ENCODE measurements at regions not wholly inside any gene's neighbourhood (a gene's known extent, or its start where the extent isn't known, plus 50 kb on each side); places are given as distances from the start of the nearest gene placed in this dataset.

- CTCF ChIA-PET (ENCODE audit: partially characterized antibody), result interaction anchor here (2.2 to 7.2 kb wide), 3 partner anchors 15 to 186 kb away, joined by 8 to 107 read pairs (median 36); no protein-coding TSS in a partner anchor
- H2BK12ac ChIP-seq (ENCODE audit: low read depth, low read length), result no peak overlapping the region
- H3K4me2 ChIP-seq (ENCODE audit: insufficient read depth in 1 of 2, low read depth in 2 of 2, low read length in 2 of 2), result no peak overlapping the region
- H3K4me3 ChIP-seq (ENCODE audit: extremely low read depth in 1 of 4, insufficient read depth in 2 of 4, low read depth in 3 of 4, low read length in 4 of 4), result no peak overlapping the region
- H3K79me2 ChIP-seq (ENCODE audit: control insufficient read depth in 1 of 2, insufficient read depth in 2 of 2, low read length in 2 of 2), result no peaks in the 10 kb centered on the region
- no peak overlapping the region for H3K56ac ChIP-seq (replicated peaks; ENCODE audit: insufficient read length, low read depth, low read length)
- H3K23me2 ChIP-seq (ENCODE audit: low read depth, low read length), result no peaks in the 10 kb centered on the region
- no peak for DNase-seq (ENCODE audit: low read depth in 1 of 2, low spot score in 2 of 2)
- H3K27ac ChIP-seq (ENCODE audit: low read depth, low read length), result no peak overlapping the region
- no peaks in the 10 kb centered on the region for H3K9me3 ChIP-seq (ENCODE audit: insufficient read depth in 2 of 2, low read depth in 1 of 2, low read length in 1 of 2)
- no peak for FAIRE-seq
- no peaks in the 10 kb centered on the region for H3K79me1 ChIP-seq (ENCODE audit: low read depth, low read length)
- H4K20me1 ChIP-seq (replicated peaks in 1 of 2; ENCODE audit: control insufficient read depth in 1 of 2, insufficient read depth in 2 of 2, low read length in 2 of 2), result no peaks in the 10 kb centered on the region
- POLR2A ChIA-PET (ENCODE audit: partially characterized antibody), result no interaction called here
- no peak overlapping the region for H3K23ac ChIP-seq (ENCODE audit: insufficient read length)
- no peak overlapping the region for H3K14ac ChIP-seq (ENCODE audit: insufficient read length)
- H3K9ac ChIP-seq (replicated peaks in 1 of 4; ENCODE audit: extremely low read depth in 1 of 4, low read depth in 3 of 4, low read length in 3 of 4), result no peak overlapping the region
- no peaks in the 10 kb centered on the region for H3K4me1 ChIP-seq (replicated peaks in 1 of 4; ENCODE audit: control insufficient read depth in 3 of 4, insufficient read depth in 4 of 4, low read length in 3 of 4)
- no peak overlapping the region for H3K18ac ChIP-seq (ENCODE audit: extremely low read depth, low read length)
- H4K5ac ChIP-seq (ENCODE audit: insufficient read length, low read depth, low read length), result no peak overlapping the region
- no peaks in the 10 kb centered on the region for H3K36me3 ChIP-seq (ENCODE audit: control insufficient read depth in 2 of 4, insufficient read depth in 4 of 4, low read length in 3 of 4)
- no peak overlapping the region for H4K91ac ChIP-seq (replicated peaks; ENCODE audit: insufficient read length, low read length)
- H2AFZ ChIP-seq (ENCODE audit: low read length), result no peak overlapping the region
- H3K4ac ChIP-seq (replicated peaks; ENCODE audit: insufficient read length, low read depth, low read length), result no peak overlapping the region
- no peak overlapping the region for H2BK20ac ChIP-seq (ENCODE audit: low read length)
- no peak overlapping the region for H2BK120ac ChIP-seq (replicated peaks; ENCODE audit: low read depth, low read length)
- no peak overlapping the region for H4K8ac ChIP-seq (ENCODE audit: extremely low read depth, insufficient read depth, low read length)
- no peaks in the 10 kb centered on the region for H3K27me3 ChIP-seq (replicated peaks in 1 of 4; ENCODE audit: control insufficient read depth in 3 of 4, extremely low read depth in 1 of 4, insufficient read depth in 3 of 4, low read length in 3 of 4)
- no peak overlapping the region for H2BK5ac ChIP-seq (ENCODE audit: low read depth, low read length)
- H2BK15ac ChIP-seq (ENCODE audit: low read length), result no peak overlapping the region
- no peak overlapping the region for H2AK5ac ChIP-seq (ENCODE audit: low read depth, low read length)
- WGBS, 2 experiments (ENCODE audit: extremely low coverage in 1 of 2, insufficient coverage in 1 of 2, insufficient read length in 1 of 2, insufficient replicate concordance in 2 of 2, low coverage in 1 of 2, low lambda C conversion rate in 2 of 2, missing lambda C conversion rate in 1 of 2), result 84% methylated on average over 5 of the region's 5 CpGs; no CpG with 5 or more reads in 1 of the 2 experiments
- TF ChIP-seq SP2 (IDR thresholded peaks at IDR 0.05; ENCODE audit: low read length) (no peak), CREB1 (IDR thresholded peaks at IDR 0.05) (no peak), USF2 (IDR thresholded peaks at IDR 0.05; ENCODE audit: low read length) (no peak), GTF2F1 (IDR thresholded peaks at IDR 0.05; ENCODE audit: borderline replicate concordance, low read depth, low read length) (no peak), HDAC2 (IDR thresholded peaks at IDR 0.05; ENCODE audit: borderline replicate concordance in 1 of 2, low read depth in 2 of 2, low read length in 2 of 2) (no peak), SRF (IDR thresholded peaks at IDR 0.05; ENCODE audit: low read depth, low read length) (no peak), NANOG (IDR thresholded peaks at IDR 0.05; ENCODE audit: insufficient read depth, low read depth, low read length, poor library complexity, severe bottlenecking) (no peak), KDM5A (IDR thresholded peaks at IDR 0.05; ENCODE audit: low read length) (no peak), SP4 (IDR thresholded peaks at IDR 0.05; ENCODE audit: low read length) (no peak), CHD2 (IDR thresholded peaks at IDR 0.05; ENCODE audit: low read length) (no peak), TAF7 (optimal IDR thresholded peaks at IDR 0.05; ENCODE audit: borderline replicate concordance, low read depth, low read length) (no peak), KDM1A (IDR thresholded peaks at IDR 0.05; ENCODE audit: borderline replicate concordance, low read length) (no peak), SP1 (IDR thresholded peaks at IDR 0.05; ENCODE audit: low read depth, low read length) (no peak)
- TF ChIP-seq, protein P1, sequence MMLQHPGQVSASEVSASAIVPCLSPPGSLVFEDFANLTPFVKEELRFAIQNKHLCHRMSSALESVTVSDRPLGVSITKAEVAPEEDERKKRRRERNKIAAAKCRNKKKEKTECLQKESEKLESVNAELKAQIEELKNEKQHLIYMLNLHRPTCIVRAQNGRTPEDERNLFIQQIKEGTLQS (IDR thresholded peaks at IDR 0.05; ENCODE audit: insufficient read depth, low read depth, low read length), result no peak
These were observed 110.8 kb upstream of the GADD45A start for GRCh38 chr1:67574221-67574620.

All from H1 (cell line).